SK-N-MC (cell line): ENCODE measurements at regions not wholly inside any gene's neighbourhood (a gene's known extent, or its start where the extent isn't known, plus 50 kb on each side); places are given as distances from the start of the nearest gene placed in this dataset.

ENCODE experiments used
- EZH2 ChIP-seq: fragments of 200-600 bp; sonication (generic); IDR thresholded peaks from one replicate; pipeline ENCODE4 v1.6.1; 2017; ENCODE audit warnings: antibody characterized with exemption
- POLR2AphosphoS5 ChIP-seq: IDR thresholded peaks from 2 replicates; pipeline ENCODE4 v1.6.1; 2012; ENCODE audit warnings: mild to moderate bottlenecking, low read depth, low read length, borderline replicate concordance

GRCh38 chr2:180146541-180146940 lies 139.4 kb upstream of the CWC22 start:
- TF ChIP-seq EZH2 = no peak
- TF ChIP-seq POLR2AphosphoS5 = no peak
